Colonic mucosa (tissue), 4 donors: ENCODE measurements at regions not wholly inside any gene's neighbourhood (a gene's known extent, or its start where the extent isn't known, plus 50 kb on each side); places are given as distances from the start of the nearest gene placed in this dataset.

ENCODE experiments used
- DNase-seq: peaks from one replicate; pipeline ENCODE4 v3.0.0-alpha.2; 2020
- H3K27ac ChIP-seq: fragments of 200-600 bp; one replicate; pipeline ENCODE4 v1.8.0; 2021
- H3K27me3 ChIP-seq: fragments of 200-600 bp; one replicate; pipeline ENCODE4 v1.8.0; 2021
- H3K36me3 ChIP-seq: fragments of 200-600 bp; one replicate; pipeline ENCODE4 v1.8.0; 2021
- H3K4me1 ChIP-seq: fragments of 200-600 bp; one replicate; pipeline ENCODE4 v1.8.0; 2021; ENCODE audit warnings: mild to moderate bottlenecking
- H3K4me3 ChIP-seq: fragments of 200-600 bp; one replicate; pipeline ENCODE4 v1.8.0; 2021
- H3K9ac ChIP-seq, 2 donors: one replicate each; pipeline ENCODE4 v1.7.0; 2013; ENCODE audit warnings: control low read depth in 2 of 2, low read depth in 2 of 2, low read length in 2 of 2
- H3K9me3 ChIP-seq: fragments of 200-600 bp; one replicate; pipeline ENCODE4 v1.8.0; 2021
- intact Hi-C: fragments of 100-400 bp; cut with DNase I; formaldehyde crosslinking; loops from one replicate; pipeline ENCODE4 v1.14.1; 2022
- TF ChIP-seq, protein P1 (sequence below): fragments of 200-600 bp; IDR thresholded peaks from one replicate; pipeline ENCODE4 v1.8.0; 2022; ENCODE audit warnings: antibody characterized with exemption, mild to moderate bottlenecking
- donor health status: healthy.
- donor health status: DM: no; HTN: no; CAD: no.
- donor health status: DM: no; HTN: no; CAD: no.

DNA sequence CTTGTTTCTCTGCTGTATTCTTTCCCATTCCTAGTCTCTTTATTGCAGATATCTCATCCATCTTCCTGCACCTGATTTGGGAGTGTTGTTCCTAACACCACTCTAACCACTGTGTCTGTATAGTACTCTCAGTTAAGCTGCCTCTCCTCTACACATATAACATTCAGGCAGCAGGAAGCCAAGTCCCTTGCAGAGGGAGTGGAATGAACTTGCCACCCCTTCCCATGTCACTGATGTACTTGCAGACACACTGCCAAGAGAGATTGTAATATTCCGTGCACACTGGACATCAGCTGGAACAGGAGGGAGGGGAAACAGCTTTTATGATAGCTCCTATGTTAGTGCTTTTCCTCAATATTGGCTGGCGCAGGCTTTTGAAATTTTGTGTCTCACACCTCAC is 281.6 kb upstream of the E2F7 start:
- no peak overlapping the region for H3K4me3 ChIP-seq
- no peak overlapping the region for H3K9ac ChIP-seq
- no peaks in the 10 kb centered on the region for H3K9me3 ChIP-seq
- H3K27me3 ChIP-seq = no peaks in the 10 kb centered on the region
- H3K4me1 ChIP-seq = no peaks in the 10 kb centered on the region
- H3K27ac ChIP-seq = no peak overlapping the region
- no peak for DNase-seq
- TF ChIP-seq, protein P1, sequence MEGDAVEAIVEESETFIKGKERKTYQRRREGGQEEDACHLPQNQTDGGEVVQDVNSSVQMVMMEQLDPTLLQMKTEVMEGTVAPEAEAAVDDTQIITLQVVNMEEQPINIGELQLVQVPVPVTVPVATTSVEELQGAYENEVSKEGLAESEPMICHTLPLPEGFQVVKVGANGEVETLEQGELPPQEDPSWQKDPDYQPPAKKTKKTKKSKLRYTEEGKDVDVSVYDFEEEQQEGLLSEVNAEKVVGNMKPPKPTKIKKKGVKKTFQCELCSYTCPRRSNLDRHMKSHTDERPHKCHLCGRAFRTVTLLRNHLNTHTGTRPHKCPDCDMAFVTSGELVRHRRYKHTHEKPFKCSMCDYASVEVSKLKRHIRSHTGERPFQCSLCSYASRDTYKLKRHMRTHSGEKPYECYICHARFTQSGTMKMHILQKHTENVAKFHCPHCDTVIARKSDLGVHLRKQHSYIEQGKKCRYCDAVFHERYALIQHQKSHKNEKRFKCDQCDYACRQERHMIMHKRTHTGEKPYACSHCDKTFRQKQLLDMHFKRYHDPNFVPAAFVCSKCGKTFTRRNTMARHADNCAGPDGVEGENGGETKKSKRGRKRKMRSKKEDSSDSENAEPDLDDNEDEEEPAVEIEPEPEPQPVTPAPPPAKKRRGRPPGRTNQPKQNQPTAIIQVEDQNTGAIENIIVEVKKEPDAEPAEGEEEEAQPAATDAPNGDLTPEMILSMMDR = no peak
- intact Hi-C loops = no loop called here
- no peaks in the 10 kb centered on the region for H3K36me3 ChIP-seq

DNA sequence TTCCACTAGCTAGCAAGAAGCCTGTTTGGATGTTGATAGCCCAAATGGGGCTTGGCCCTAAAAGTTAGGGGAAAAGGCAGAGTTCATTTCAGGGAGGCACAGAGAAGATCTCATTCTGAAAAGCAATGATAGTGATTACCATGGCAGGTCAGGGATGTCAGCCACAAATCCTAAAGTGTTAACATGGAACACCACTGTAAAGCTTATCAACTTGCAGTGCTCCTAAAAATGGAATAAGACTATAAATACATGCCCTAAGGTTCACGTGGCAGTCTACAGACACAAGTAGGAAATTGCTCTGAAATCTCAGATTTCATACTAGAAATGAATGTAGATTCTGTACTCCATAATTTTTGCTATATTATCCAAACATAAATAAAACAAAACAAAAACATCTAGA is 280.0 kb upstream of the E2F7 start:
- TF ChIP-seq, protein P1 = no peak
- Histone ChIP-seq H3K27me3 (no peaks in the 10 kb centered on the region), H3K36me3 (no peaks in the 10 kb centered on the region), H3K4me3 (no peak overlapping the region), H3K4me1 (no peaks in the 10 kb centered on the region), H3K9me3 (no peaks in the 10 kb centered on the region), H3K27ac (no peak overlapping the region), H3K9ac (no peak overlapping the region)
- intact Hi-C loops = no loop called here
- no peak for DNase-seq

DNA sequence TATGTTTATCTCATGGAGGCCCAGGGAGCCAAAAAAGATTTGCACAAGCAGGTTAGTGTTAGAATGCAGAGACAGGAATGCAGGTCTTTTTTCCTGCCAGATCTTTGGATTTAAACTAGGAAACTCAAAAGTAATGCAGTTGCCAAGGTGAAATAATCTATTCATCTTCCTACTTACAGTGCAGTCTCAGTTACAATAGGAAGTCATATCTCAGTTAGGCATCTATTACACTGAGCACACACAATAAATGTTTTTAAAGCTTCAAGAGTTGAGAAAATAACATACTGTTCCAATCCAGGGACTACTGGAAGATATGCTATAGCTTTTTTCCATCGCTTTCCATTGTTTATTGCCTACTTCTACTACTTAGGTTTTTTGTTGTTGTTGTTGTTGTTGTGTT is 279.3 kb upstream of the E2F7 start:
- H3K27me3 ChIP-seq = no peaks in the 10 kb centered on the region
- H3K27ac ChIP-seq = no peak overlapping the region
- intact Hi-C loops = no loop called here
- no peaks in the 10 kb centered on the region for H3K9me3 ChIP-seq
- H3K4me1 ChIP-seq = no peaks in the 10 kb centered on the region
- H3K9ac ChIP-seq = no peak overlapping the region
- H3K36me3 ChIP-seq = no peaks in the 10 kb centered on the region
- H3K4me3 ChIP-seq = no peak overlapping the region
- DNase-seq = no peak
- TF ChIP-seq, protein P1 = no peak

DNA sequence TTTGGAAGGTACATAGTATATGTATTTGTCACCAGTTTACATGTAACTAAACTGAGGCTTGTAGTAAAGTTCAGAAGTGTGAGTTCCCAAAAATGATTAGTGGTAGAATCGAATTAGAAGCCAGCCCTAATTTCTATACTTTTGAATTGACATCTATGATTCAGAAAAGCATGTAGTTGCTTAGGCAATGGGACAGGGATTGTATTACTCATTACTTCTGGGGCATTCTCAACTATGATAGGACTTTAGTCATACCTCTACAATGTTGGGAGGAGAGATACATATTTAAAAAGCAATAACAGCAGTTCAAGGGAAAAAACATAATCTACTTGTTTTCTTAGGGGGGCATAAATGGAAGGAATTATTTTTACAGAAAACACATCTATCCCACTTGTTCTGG is 277.9 kb upstream of the E2F7 start:
- TF ChIP-seq, protein P1 = no peak
- intact Hi-C loops = no loop called here
- Histone ChIP-seq H3K27me3 (no peaks in the 10 kb centered on the region), H3K36me3 (no peaks in the 10 kb centered on the region), H3K9ac (no peak overlapping the region), H3K4me1 (no peaks in the 10 kb centered on the region), H3K9me3 (no peaks in the 10 kb centered on the region), H3K4me3 (no peak overlapping the region), H3K27ac (no peak overlapping the region)
- no peak for DNase-seq

DNA sequence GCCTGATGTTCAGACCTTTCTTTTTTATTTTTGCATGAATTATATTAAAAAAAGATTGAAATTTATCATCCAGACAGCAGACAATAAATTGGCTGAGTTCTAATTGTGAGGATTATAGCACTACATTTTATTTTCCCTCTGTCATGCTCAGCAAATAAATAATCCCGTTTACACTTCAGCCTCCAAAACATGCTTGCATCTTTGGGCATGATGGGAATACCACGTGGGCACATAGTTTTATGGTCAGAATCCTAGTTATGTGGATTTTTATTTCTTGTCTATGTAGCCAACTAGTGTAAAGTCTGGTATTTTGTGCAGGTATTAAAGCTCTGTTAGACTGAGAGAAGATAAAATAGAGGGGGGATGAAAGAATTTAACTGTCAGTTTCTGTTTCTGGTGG is 276.9 kb upstream of the E2F7 start:
- no peaks in the 10 kb centered on the region for H3K36me3 ChIP-seq
- intact Hi-C loops = no loop called here

More for the DNA sequence above, 276.9 kb upstream of the E2F7 start:
- Histone ChIP-seq H3K27me3 (no peaks in the 10 kb centered on the region), H3K4me1 (no peaks in the 10 kb centered on the region), H3K9me3 (no peaks in the 10 kb centered on the region), H3K4me3 (no peak overlapping the region), H3K27ac (no peak overlapping the region), H3K9ac (no peak overlapping the region)
- TF ChIP-seq, protein P1 = no peak
- DNase-seq = no peak
